ENCODE measurements at regions not wholly inside any gene's neighbourhood (a gene's known extent, or its start where the extent isn't known, plus 50 kb on each side); places are given as distances from the start of the nearest gene placed in this dataset.

- CTCF ChIA-PET = interaction anchor here (1.0 to 1.6 kb wide), 5 partner anchors 10 to 62 kb away, joined by 3 to 6 read pairs (median 5); no protein-coding TSS in a partner anchor
- TF ChIP-seq CTCF (IDR thresholded peaks at IDR 0.05; ENCODE audit: insufficient read depth, low read length, missing control alignments) = no peak
- DNase-seq (ENCODE audit: low read depth, low spot score) = no peak
- POLR2A ChIA-PET = no interaction called here
- H3K4me3 ChIP-seq (ENCODE audit: low read depth, low read length) = no peak overlapping the region
Measured at GRCh38 chr5:96275051-96275450, 158.0 kb downstream of the PCSK1 start.

GRCh38 chr5:96265487-96265886 is 167.6 kb downstream of the PCSK1 start:
- ChIA-PET CTCF (no interaction called here), POLR2A (no interaction called here)
- no peak for DNase-seq (ENCODE audit: low read depth, low spot score)
- no peak overlapping the region for H3K4me3 ChIP-seq (ENCODE audit: low read depth, low read length)
- no peak for TF ChIP-seq CTCF (IDR thresholded peaks at IDR 0.05; ENCODE audit: insufficient read depth, low read length, missing control alignments)

GRCh38 chr5:96264047-96264446 is 169.0 kb downstream of the PCSK1 start:
- ChIA-PET CTCF (no interaction called here), POLR2A (no interaction called here)
- no peak for DNase-seq (ENCODE audit: low read depth, low spot score)
- TF ChIP-seq CTCF (IDR thresholded peaks at IDR 0.05; ENCODE audit: insufficient read depth, low read length, missing control alignments) = no peak
- H3K4me3 ChIP-seq (ENCODE audit: low read depth, low read length) = no peak overlapping the region

- no peak for DNase-seq (ENCODE audit: low read depth, low spot score)
- H3K4me3 ChIP-seq (ENCODE audit: low read depth, low read length) = no peak overlapping the region
- ChIA-PET CTCF (interaction anchor here (0.6 kb wide), 1 partner anchor 339 kb away, joined by 3 read pairs; no protein-coding TSS in a partner anchor), POLR2A (no interaction called here)
- TF ChIP-seq CTCF (IDR thresholded peaks at IDR 0.05; ENCODE audit: insufficient read depth, low read length, missing control alignments) = no peak
Measured at GRCh38 chr5:96262105-96262504, 170.9 kb downstream of the PCSK1 start.

- H3K4me3 ChIP-seq (ENCODE audit: low read depth, low read length) = no peak overlapping the region
- TF ChIP-seq CTCF (IDR thresholded peaks at IDR 0.05; ENCODE audit: insufficient read depth, low read length, missing control alignments) = no peak
- CTCF ChIA-PET = interaction anchor here (0.6 to 2.6 kb wide), 4 partner anchors 22 to 76 kb away, joined by 3 to 16 read pairs (median 3); no protein-coding TSS in a partner anchor
- DNase-seq (ENCODE audit: low read depth, low spot score) = no peak
- POLR2A ChIA-PET = no interaction called here
Measured at GRCh38 chr5:96260009-96260408, 173.0 kb downstream of the PCSK1 start.

GRCh38 chr5:96259151-96259772 is 173.8 kb downstream of the PCSK1 start:
- TF ChIP-seq CTCF (IDR thresholded peaks at IDR 0.05; ENCODE audit: insufficient read depth, low read length, missing control alignments) = no peak
- CTCF ChIA-PET = interaction anchor here (1.0 to 2.6 kb wide), 3 partner anchors 22 to 77 kb away, joined by 3 to 16 read pairs (median 3); no protein-coding TSS in a partner anchor
- H3K4me3 ChIP-seq (ENCODE audit: low read depth, low read length) = no peak overlapping the region
- POLR2A ChIA-PET = interaction anchor here (0.6 kb wide), 1 partner anchor 16 kb away, joined by 3 read pairs; no protein-coding TSS in a partner anchor
- no peak for DNase-seq (ENCODE audit: low read depth, low spot score)

All from AG04449 (cell line).